ENCODE measurements at regions not wholly inside any gene's neighbourhood (a gene's known extent, or its start where the extent isn't known, plus 50 kb on each side); places are given as distances from the start of the nearest gene placed in this dataset.

DNA sequence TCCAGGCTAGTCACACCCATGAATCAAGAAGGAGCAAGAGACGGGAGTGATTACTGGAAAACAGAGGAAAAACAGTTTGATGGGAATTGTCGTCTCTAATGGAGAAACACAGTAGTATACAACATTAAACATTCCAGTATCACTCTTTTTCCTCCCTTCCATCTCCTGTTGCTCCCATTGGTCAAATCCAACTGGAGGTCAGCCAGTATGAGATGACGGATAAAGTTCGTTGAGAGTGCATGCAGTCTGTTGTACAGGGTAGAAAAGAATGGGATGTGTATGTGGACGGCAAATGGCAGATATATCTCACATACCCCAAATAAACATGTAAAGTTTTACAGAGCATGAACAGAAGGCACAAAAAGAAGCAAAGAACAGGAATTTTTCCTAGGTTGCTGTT, 221.9 kb upstream of the TNP1 start (continued):
- TF ChIP-seq, protein P1, sequence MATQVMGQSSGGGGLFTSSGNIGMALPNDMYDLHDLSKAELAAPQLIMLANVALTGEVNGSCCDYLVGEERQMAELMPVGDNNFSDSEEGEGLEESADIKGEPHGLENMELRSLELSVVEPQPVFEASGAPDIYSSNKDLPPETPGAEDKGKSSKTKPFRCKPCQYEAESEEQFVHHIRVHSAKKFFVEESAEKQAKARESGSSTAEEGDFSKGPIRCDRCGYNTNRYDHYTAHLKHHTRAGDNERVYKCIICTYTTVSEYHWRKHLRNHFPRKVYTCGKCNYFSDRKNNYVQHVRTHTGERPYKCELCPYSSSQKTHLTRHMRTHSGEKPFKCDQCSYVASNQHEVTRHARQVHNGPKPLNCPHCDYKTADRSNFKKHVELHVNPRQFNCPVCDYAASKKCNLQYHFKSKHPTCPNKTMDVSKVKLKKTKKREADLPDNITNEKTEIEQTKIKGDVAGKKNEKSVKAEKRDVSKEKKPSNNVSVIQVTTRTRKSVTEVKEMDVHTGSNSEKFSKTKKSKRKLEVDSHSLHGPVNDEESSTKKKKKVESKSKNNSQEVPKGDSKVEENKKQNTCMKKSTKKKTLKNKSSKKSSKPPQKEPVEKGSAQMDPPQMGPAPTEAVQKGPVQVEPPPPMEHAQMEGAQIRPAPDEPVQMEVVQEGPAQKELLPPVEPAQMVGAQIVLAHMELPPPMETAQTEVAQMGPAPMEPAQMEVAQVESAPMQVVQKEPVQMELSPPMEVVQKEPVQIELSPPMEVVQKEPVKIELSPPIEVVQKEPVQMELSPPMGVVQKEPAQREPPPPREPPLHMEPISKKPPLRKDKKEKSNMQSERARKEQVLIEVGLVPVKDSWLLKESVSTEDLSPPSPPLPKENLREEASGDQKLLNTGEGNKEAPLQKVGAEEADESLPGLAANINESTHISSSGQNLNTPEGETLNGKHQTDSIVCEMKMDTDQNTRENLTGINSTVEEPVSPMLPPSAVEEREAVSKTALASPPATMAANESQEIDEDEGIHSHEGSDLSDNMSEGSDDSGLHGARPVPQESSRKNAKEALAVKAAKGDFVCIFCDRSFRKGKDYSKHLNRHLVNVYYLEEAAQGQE (IDR thresholded peaks at IDR 0.05; ENCODE audit: unreplicated experiment) = no peak

DNA sequence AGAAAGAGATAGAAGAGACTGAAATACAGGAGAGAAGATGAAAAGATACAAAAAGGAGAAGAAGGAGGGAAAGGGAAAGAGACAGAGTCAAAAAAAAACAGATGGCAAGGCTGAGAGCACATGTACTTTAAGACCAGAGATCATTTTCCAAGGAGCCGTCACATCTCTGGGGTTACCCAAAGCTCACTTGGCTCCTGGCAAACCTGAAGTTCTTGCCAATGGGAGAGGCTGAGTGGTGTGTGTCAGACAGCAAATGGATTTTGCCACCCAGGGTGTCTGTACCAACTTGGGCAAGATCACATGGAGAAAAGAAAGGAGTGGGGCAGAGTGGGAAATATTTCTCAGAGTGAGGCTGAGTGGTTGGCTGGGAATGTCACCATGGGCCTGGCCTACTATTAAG, 219.3 kb upstream of the TNP1 start:
- no peaks in the 10 kb centered on the region for H3K9me3 Mint-ChIP-seq
- ATAC-seq = no peak

DNA sequence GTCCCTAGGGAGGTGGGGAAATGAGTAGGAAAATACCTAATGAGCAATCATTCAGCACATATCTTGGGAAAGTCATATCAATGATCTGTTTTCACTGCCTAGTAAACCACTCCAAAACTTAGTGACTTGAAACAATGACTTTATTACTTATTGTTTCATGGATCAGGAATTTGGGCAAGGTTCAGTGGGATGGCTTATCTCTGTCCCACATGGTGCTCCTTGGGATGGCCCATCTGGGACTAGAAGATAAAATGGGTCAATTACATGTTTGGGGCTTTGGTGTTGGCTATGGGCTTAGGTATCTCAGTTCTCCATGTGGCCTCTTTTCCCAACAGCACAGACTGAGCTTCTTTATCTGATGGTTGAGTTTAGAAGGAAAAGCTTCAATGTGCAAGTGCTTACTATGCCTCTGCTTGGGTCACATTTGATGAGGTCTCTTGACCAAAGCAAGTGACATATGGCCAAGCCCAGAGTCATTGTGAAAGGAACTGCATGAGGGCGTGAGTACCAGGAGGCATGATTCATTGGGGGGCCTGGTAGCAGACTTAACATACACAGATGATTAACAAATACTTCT, 218.1 kb upstream of the TNP1 start:
- Histone ChIP-seq H3K79me2 (replicated peaks; ENCODE audit: insufficient read depth) (no peaks in the 10 kb centered on the region), H4K20me1 (replicated peaks; ENCODE audit: insufficient read depth) (no peaks in the 10 kb centered on the region), H3K36me3 (ENCODE audit: insufficient read depth) (no peaks in the 10 kb centered on the region), H3K4me1 (ENCODE audit: insufficient read depth) (no peaks in the 10 kb centered on the region), H3K9me2 (ENCODE audit: insufficient read depth) (no peaks in the 10 kb centered on the region), H3K4me2 (no peak overlapping the region), H3K27ac (ENCODE audit: low read depth) (no peak overlapping the region), H3F3A (replicated peaks; ENCODE audit: low read depth) (no peaks in the 10 kb centered on the region), H3K4me3 (no peak overlapping the region), H3K27me3 (ENCODE audit: insufficient read depth) (no peaks in the 10 kb centered on the region), H2AFZ (no peak overlapping the region)
- H3K9me3 Mint-ChIP-seq = no peaks in the 10 kb centered on the region
- DNase-seq (ENCODE audit: low spot score) (no peak), ATAC-seq (no peak)
- H3K4me3 Mint-ChIP-seq = no peak overlapping the region
- H3K4me1 Mint-ChIP-seq = no peaks in the 10 kb centered on the region
- H3K36me3 Mint-ChIP-seq (ENCODE audit: low read depth) = no peaks in the 10 kb centered on the region
- no peak overlapping the region for H3K27ac Mint-ChIP-seq
- peaks cover 4% of the 10 kb centered on the region for H3K27me3 Mint-ChIP-seq (ENCODE audit: insufficient read depth, low read depth, poor library complexity)
- no peak for TF ChIP-seq EZH2phosphoT487 (IDR thresholded peaks at IDR 0.05; ENCODE audit: unreplicated experiment)
- TF ChIP-seq, protein P1 (IDR thresholded peaks at IDR 0.05; ENCODE audit: unreplicated experiment) = no peak
- TF ChIP-seq ZNF331 (CRISPR knock-in tag; IDR thresholded peaks at IDR 0.05; ENCODE audit: low read depth) = no peak
- TF ChIP-seq, protein P2, sequence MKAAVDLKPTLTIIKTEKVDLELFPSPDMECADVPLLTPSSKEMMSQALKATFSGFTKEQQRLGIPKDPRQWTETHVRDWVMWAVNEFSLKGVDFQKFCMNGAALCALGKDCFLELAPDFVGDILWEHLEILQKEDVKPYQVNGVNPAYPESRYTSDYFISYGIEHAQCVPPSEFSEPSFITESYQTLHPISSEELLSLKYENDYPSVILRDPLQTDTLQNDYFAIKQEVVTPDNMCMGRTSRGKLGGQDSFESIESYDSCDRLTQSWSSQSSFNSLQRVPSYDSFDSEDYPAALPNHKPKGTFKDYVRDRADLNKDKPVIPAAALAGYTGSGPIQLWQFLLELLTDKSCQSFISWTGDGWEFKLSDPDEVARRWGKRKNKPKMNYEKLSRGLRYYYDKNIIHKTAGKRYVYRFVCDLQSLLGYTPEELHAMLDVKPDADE (IDR thresholded peaks at IDR 0.05) = no peak

More for the DNA sequence above, 219.3 kb upstream of the TNP1 start:
- H3K36me3 ChIP-seq (ENCODE audit: insufficient read depth) = no peaks in the 10 kb centered on the region
- no peaks in the 10 kb centered on the region for H3K79me2 ChIP-seq (replicated peaks; ENCODE audit: insufficient read depth)
- no peak overlapping the region for H3K4me2 ChIP-seq
- TF ChIP-seq EZH2phosphoT487 (IDR thresholded peaks at IDR 0.05; ENCODE audit: unreplicated experiment) = no peak
- no peak for TF ChIP-seq STAT1 (IDR thresholded peaks at IDR 0.05; ENCODE audit: unreplicated experiment)
- TF ChIP-seq NANOG (IDR thresholded peaks at IDR 0.05; ENCODE audit: borderline replicate concordance) = no peak
- no peak for TF ChIP-seq ZNF331 (CRISPR knock-in tag; IDR thresholded peaks at IDR 0.05; ENCODE audit: low read depth)
- no peak for TF ChIP-seq JUNB (IDR thresholded peaks at IDR 0.05; ENCODE audit: unreplicated experiment)
- no peaks in the 10 kb centered on the region for H3K27me3 ChIP-seq (ENCODE audit: insufficient read depth)
- Mint-ChIP-seq H3K4me3 (no peak overlapping the region), H3K36me3 (ENCODE audit: low read depth) (no peaks in the 10 kb centered on the region), H3K4me1 (no peaks in the 10 kb centered on the region), H3K27ac (no peak overlapping the region), H3K27me3 (ENCODE audit: insufficient read depth, low read depth, poor library complexity) (peaks cover 4% of the 10 kb centered on the region)
- no peaks in the 10 kb centered on the region for H4K20me1 ChIP-seq (replicated peaks; ENCODE audit: insufficient read depth)
- H2AFZ ChIP-seq = no peak overlapping the region
- no peaks in the 10 kb centered on the region for H3K4me1 ChIP-seq (ENCODE audit: insufficient read depth)
- H3K4me3 ChIP-seq = no peak overlapping the region
- H3F3A ChIP-seq (replicated peaks; ENCODE audit: low read depth) = no peaks in the 10 kb centered on the region
- DNase-seq (ENCODE audit: low spot score) = no peak
- H3K9me2 ChIP-seq (ENCODE audit: insufficient read depth) = no peaks in the 10 kb centered on the region
- no peak overlapping the region for H3K27ac ChIP-seq (ENCODE audit: low read depth)
